Small intestine (tissue), 7 donors: ENCODE measurements at regions not wholly inside any gene's neighbourhood (a gene's known extent, or its start where the extent isn't known, plus 50 kb on each side); places are given as distances from the start of the nearest gene placed in this dataset.
"Not testable (repeated sequence)": the region's sequence is repeated elsewhere in the genome, so short reads cannot be mapped to it uniquely, and the experiment has no call there.

ENCODE experiments used
- DNase-seq, 2 donors: peaks; one replicate each; pipeline versions ENCODE4 v3.0.0 to v3.0.0-alpha.2; 2013
- FAIRE-seq: peaks from 2 replicates; lab custom pipeline; 2012; peaks lifted over from hg19 to GRCh38; lab: Jason Lieb, UNC
- H3K27ac ChIP-seq, 3 donors: one replicate each; pipeline ENCODE4 v1.5.1; 2013; ENCODE audit warnings: low read length in 2 of 3, mild to moderate bottlenecking in 2 of 3, control low read depth in 1 of 3, inconsistent platforms in 1 of 3, low read depth in 1 of 3, moderate library complexity in 1 of 3
- H3K27me3 ChIP-seq, 3 donors: one replicate each; pipeline ENCODE4 v1.6.1; 2013; ENCODE audit warnings: low read length in 3 of 3, inconsistent platforms in 1 of 3; ENCODE audit not compliant: control insufficient read depth in 3 of 3, insufficient read depth in 3 of 3
- H3K36me3 ChIP-seq, 3 donors: one replicate each; pipeline ENCODE4 v1.6.1; 2013; ENCODE audit warnings: low read length in 3 of 3, inconsistent platforms in 1 of 3, low read depth in 1 of 3, mild to moderate bottlenecking in 1 of 3, moderate library complexity in 1 of 3; ENCODE audit not compliant: control insufficient read depth in 3 of 3, insufficient read depth in 2 of 3
- H3K4me1 ChIP-seq, 3 donors: one replicate each; pipeline ENCODE4 v1.6.1; 2013; ENCODE audit warnings: low read length in 2 of 3, inconsistent platforms in 1 of 3, low read depth in 1 of 3, mild to moderate bottlenecking in 1 of 3, moderate library complexity in 1 of 3; ENCODE audit not compliant: control insufficient read depth in 3 of 3, insufficient read depth in 2 of 3
- H3K4me3 ChIP-seq, 3 donors: one replicate each; pipeline ENCODE4 v1.5.1; 2013; ENCODE audit warnings: low read length in 3 of 3, control low read depth in 1 of 3, inconsistent platforms in 1 of 3, low read depth in 1 of 3, mild to moderate bottlenecking in 1 of 3, moderate library complexity in 1 of 3
- H3K9me3 ChIP-seq, 2 donors: one replicate each; pipeline ENCODE4 v1.6.1; 2013; ENCODE audit warnings: low read depth in 1 of 2, low read length in 1 of 2; ENCODE audit not compliant: control insufficient read depth in 2 of 2, insufficient read depth in 1 of 2
- WGBS, 3 donors: extraction: QIAGEN DNeasy Blood & Tissue Kit; methylation state at CpG; one replicate each; pipeline ENCODE4 v1.1.7; 2013; 5-methylcytosine and 5-hydroxymethylcytosine counted together
- donor health status: healthy with polysubstance abuse.
- donor health status: control.
- donor health status: control.
- donor health status: Bipolar disorder and iron deficiency.
- donor health status: healthy.

GRCh38 chr20:17863209-17863576 lies 105.4 kb downstream of the SNX5 start:
- no peaks in the 10 kb centered on the region for H3K9me3 ChIP-seq
- H3K27me3 ChIP-seq = no peaks in the 10 kb centered on the region
- DNase-seq (no peak), FAIRE-seq (no peak)
- H3K27ac ChIP-seq = peak overlapping the region in 2 of 3 donors; percentile 48 to 92
- 64 to 82% (median 81%) methylated on average over 4 of the region's 4 CpGs for WGBS, 3 donors
- H3K4me1 ChIP-seq = peaks cover 5 to 40% (median 15%) of the 10 kb centered on the region in 3 donors
- H3K4me3 ChIP-seq = no peak overlapping the region
- no peaks in the 10 kb centered on the region for H3K36me3 ChIP-seq

DNA sequence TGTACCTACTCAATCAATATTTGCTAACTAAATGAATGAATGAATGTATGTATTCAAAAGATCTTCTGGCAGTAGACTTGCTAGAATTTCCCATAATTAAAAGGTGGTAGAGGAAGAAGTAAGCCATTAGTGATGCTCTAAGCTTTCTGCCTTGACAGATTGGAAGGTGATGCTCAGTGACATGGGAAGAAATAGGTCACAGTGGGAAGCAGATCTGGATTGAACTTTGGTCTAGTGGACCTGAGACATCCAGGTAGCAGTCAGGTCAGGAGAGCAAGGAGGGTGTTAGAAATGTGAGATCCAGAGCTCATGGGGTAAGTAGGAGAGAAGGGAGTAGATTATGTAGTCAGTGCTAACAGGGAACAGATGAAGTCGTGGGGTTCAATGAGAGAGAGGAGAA lies 106.4 kb downstream of the SNX5 start:
- no peak for DNase-seq
- Histone ChIP-seq H3K36me3 (no peaks in the 10 kb centered on the region), H3K4me1 (peaks cover 5 to 42% (median 15%) of the 10 kb centered on the region in 3 donors), H3K4me3 (no peak overlapping the region), H3K9me3 (peaks cover 0 to 7% of the 10 kb centered on the region in 2 donors), H3K27me3 (no peaks in the 10 kb centered on the region), H3K27ac (peak overlapping the region in 1 of 3 donors; percentile 92)
- WGBS, 3 donors = 56 to 91% (median 76%) methylated on average over 1 of the region's 1 CpG
- FAIRE-seq = no peak

GRCh38 chr20:17861620-17862019 lies 107.0 kb downstream of the SNX5 start:
- H3K9me3 ChIP-seq = peaks cover 0 to 10% of the 10 kb centered on the region in 2 donors
- peaks cover 5 to 47% (median 17%) of the 10 kb centered on the region in 3 donors for H3K4me1 ChIP-seq
- DNase-seq, H3K27me3 ChIP-seq, H3K27ac ChIP-seq, H3K4me3 ChIP-seq, FAIRE-seq, H3K36me3 ChIP-seq: not testable (repeated sequence)
- 89 to 93% (median 92%) methylated on average over 9 of the region's 9 CpGs for WGBS, 3 donors

- no peak overlapping the region for H3K27ac ChIP-seq
- no peak overlapping the region for H3K4me3 ChIP-seq
- FAIRE-seq (no peak), DNase-seq (no peak)
- no peaks in the 10 kb centered on the region for H3K36me3 ChIP-seq
- peaks cover 0 to 10% of the 10 kb centered on the region in 2 donors for H3K9me3 ChIP-seq
- 77 to 85% (median 79%) methylated on average over 15 of the region's 15 CpGs for WGBS, 3 donors
- H3K27me3 ChIP-seq = no peaks in the 10 kb centered on the region
- H3K4me1 ChIP-seq = peaks cover 5 to 54% (median 18%) of the 10 kb centered on the region in 3 donors
Observed at GRCh38 chr20:17860301-17861197, 108.0 kb downstream of the SNX5 start.

DNA sequence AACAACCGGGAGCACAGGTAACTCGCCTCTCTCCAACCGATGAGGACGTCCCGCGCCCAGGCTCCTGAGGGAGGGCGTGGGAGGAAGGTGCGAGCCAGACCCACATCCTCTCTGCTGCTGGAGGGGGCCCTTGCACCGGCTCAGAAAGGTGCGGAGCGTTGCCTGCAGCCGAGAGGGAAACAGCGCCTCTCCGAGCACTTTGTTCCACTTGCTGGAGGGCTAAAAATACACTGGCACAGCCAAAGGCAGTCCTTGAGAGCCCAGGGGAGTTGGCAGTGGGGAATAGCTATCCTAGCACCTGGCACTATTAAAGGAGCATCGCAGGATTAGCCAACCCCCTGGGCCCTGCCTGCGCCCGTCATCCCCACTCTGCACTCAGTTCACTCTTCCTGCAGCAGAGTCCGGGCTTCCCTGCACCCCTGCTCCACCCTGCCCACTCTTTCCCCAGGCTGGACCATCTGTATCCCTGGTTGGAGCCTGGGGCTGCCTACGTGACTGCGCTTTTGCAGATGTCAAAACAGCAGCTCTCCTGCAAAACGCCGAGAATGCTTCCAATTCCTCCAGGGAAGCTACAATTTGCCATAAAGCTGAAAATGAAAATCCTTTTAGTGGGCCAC lies 108.9 kb downstream of the SNX5 start:
- no peak for FAIRE-seq
- Histone ChIP-seq H3K27ac (no peak overlapping the region), H3K4me3 (no peak overlapping the region), H3K36me3 (no peaks in the 10 kb centered on the region), H3K9me3 (peaks cover 0 to 10% of the 10 kb centered on the region in 2 donors), H3K4me1 (peaks cover 5 to 54% (median 18%) of the 10 kb centered on the region in 3 donors), H3K27me3 (no peaks in the 10 kb centered on the region)
- WGBS, 3 donors = 54 to 72% (median 63%) methylated on average over 22 of the region's 22 CpGs
- no peak for DNase-seq

DNA sequence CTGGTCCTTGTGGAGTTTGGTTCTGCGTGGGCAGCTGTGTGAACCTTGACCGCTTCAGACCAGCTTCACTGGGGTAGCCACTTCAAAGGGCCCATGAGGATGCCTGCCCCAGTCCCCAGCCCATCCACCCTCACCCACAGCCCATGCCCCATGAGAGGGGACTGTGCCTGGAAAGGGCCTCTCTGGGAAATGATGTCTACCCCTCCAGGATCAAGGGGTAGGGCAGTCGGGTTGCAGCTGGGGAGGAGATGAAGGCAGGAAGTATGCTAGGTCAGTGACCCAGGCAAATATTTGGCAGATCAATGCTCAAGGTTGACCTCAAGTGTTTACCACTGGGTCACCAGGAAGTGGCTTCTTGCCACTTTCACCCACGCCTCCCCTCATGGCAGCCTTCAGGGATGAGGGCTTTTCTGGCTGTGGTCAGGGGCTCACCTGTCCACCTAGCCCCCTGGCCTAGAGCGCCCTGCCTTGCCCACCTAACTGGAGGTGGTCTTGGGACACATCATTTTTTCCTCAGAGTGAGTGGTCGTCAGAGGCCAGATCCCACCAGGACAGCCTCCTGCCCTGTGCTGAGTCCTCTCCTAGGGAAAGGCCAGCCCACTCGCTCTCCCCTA lies 109.5 kb downstream of the SNX5 start:
- Histone ChIP-seq H3K9me3 (peaks cover 0 to 10% of the 10 kb centered on the region in 2 donors), H3K27ac (peak overlapping the region in 1 of 3 donors; percentile 6), H3K4me1 (peaks cover 4 to 52% (median 18%) of the 10 kb centered on the region in 3 donors), H3K4me3 (no peak overlapping the region), H3K36me3 (no peaks in the 10 kb centered on the region), H3K27me3 (no peaks in the 10 kb centered on the region)
- no peak for FAIRE-seq
- WGBS, 3 donors = 67 to 76% (median 73%) methylated on average over 7 of the region's 7 CpGs
- no peak for DNase-seq

GRCh38 chr20:17858450-17859001 lies 110.1 kb downstream of the SNX5 start:
- H3K36me3 ChIP-seq = no peaks in the 10 kb centered on the region
- 90 to 96% (median 92%) methylated on average over 13 of the region's 13 CpGs for WGBS, 3 donors
- H3K27me3 ChIP-seq = no peaks in the 10 kb centered on the region
- H3K4me3 ChIP-seq = no peak overlapping the region
- H3K27ac ChIP-seq = no peak overlapping the region
- no peak for DNase-seq
- FAIRE-seq = no peak
- H3K9me3 ChIP-seq = peaks cover 0 to 10% of the 10 kb centered on the region in 2 donors
- H3K4me1 ChIP-seq = peaks cover 2 to 50% (median 16%) of the 10 kb centered on the region in 3 donors
